H7 (cell line): ENCODE measurements at regions not wholly inside any gene's neighbourhood (a gene's known extent, or its start where the extent isn't known, plus 50 kb on each side); places are given as distances from the start of the nearest gene placed in this dataset.
A peak's percentile ranks its signal among the peaks of the same experiment; 100 is the strongest.

Experiments
- DNase-seq: peaks from one replicate; pipeline ENCODE4 v3.0.0; 2012
- H3K27me3 ChIP-seq: 2 replicates; pipeline ENCODE4 v1.6.0; 2011; ENCODE audit warnings: mild to moderate bottlenecking, low read length; ENCODE audit not compliant: control insufficient read depth, insufficient read depth
- H3K36me3 ChIP-seq: replicated peaks from 2 replicates; pipeline ENCODE4 v1.5.1; 2011; ENCODE audit warnings: low read length; ENCODE audit not compliant: control insufficient read depth, insufficient read depth
- H3K4me3 ChIP-seq: 2 replicates; pipeline ENCODE4 v1.5.1; 2011; ENCODE audit warnings: low read depth, mild to moderate bottlenecking, control low read depth, low read length, moderate library complexity; ENCODE audit not compliant: insufficient read depth

GRCh38 chr18:25594351-25594750 lies 242.4 kb upstream of the ZNF521 start:
- no peak for DNase-seq
- no peaks in the 10 kb centered on the region for H3K27me3 ChIP-seq
- H3K4me3 ChIP-seq, result no peak overlapping the region
- H3K36me3 ChIP-seq, result no peaks in the 10 kb centered on the region

GRCh38 chr18:25592804-25593360 lies 240.9 kb upstream of the ZNF521 start:
- Histone ChIP-seq H3K4me3 (no peak overlapping the region), H3K27me3 (no peaks in the 10 kb centered on the region), H3K36me3 (no peaks in the 10 kb centered on the region)
- DNase-seq, result no peak

GRCh38 chr18:25590456-25590855 lies 238.5 kb upstream of the ZNF521 start:
- Histone ChIP-seq H3K4me3 (no peak overlapping the region), H3K27me3 (no peaks in the 10 kb centered on the region), H3K36me3 (no peaks in the 10 kb centered on the region)
- DNase-seq, result no peak

GRCh38 chr18:25587545-25587944 lies 235.6 kb upstream of the ZNF521 start:
- Histone ChIP-seq H3K27me3 (no peaks in the 10 kb centered on the region), H3K36me3 (no peaks in the 10 kb centered on the region), H3K4me3 (no peak overlapping the region)
- DNase-seq, result no peak

GRCh38 chr18:25568986-25569385 lies 217.0 kb upstream of the ZNF521 start:
- H3K4me3 ChIP-seq, result no peak overlapping the region
- no peaks in the 10 kb centered on the region for H3K27me3 ChIP-seq
- no peaks in the 10 kb centered on the region for H3K36me3 ChIP-seq
- no peak for DNase-seq

- H3K27me3 ChIP-seq, result no peaks in the 10 kb centered on the region
- no peak for DNase-seq
- H3K4me3 ChIP-seq, result no peak overlapping the region
- H3K36me3 ChIP-seq, result no peaks in the 10 kb centered on the region
Measured at GRCh38 chr18:25563816-25564683, 212.1 kb upstream of the ZNF521 start.

GRCh38 chr18:25563346-25563745 lies 211.4 kb upstream of the ZNF521 start:
- no peak for DNase-seq
- H3K4me3 ChIP-seq, result no peak overlapping the region
- H3K36me3 ChIP-seq, result no peaks in the 10 kb centered on the region

GRCh38 chr18:25561918-25562317 lies 210.0 kb upstream of the ZNF521 start:
- no peaks in the 10 kb centered on the region for H3K36me3 ChIP-seq
- no peak overlapping the region for H3K4me3 ChIP-seq
- DNase-seq, result peak; percentile 32
- H3K27me3 ChIP-seq, result no peaks in the 10 kb centered on the region

More at GRCh38 chr18:25563346-25563745, 211.4 kb upstream of the ZNF521 start:
- H3K27me3 ChIP-seq, result no peaks in the 10 kb centered on the region

- Histone ChIP-seq H3K36me3 (no peaks in the 10 kb centered on the region), H3K27me3 (no peaks in the 10 kb centered on the region), H3K4me3 (no peak overlapping the region)
- DNase-seq, result no peak
Measured at GRCh38 chr18:25560369-25560768, 208.4 kb upstream of the ZNF521 start.

GRCh38 chr18:25557011-25557410 lies 205.0 kb upstream of the ZNF521 start:
- H3K36me3 ChIP-seq, result no peaks in the 10 kb centered on the region
- DNase-seq, result no peak
- H3K27me3 ChIP-seq, result no peaks in the 10 kb centered on the region
- H3K4me3 ChIP-seq, result no peak overlapping the region

- no peak for DNase-seq
- Histone ChIP-seq H3K27me3 (no peaks in the 10 kb centered on the region), H3K36me3 (no peaks in the 10 kb centered on the region), H3K4me3 (no peak overlapping the region)
Measured at GRCh38 chr18:25553631-25554263, 201.8 kb upstream of the ZNF521 start.

- Histone ChIP-seq H3K36me3 (no peaks in the 10 kb centered on the region), H3K4me3 (no peak overlapping the region), H3K27me3 (no peaks in the 10 kb centered on the region)
- no peak for DNase-seq
Measured at GRCh38 chr18:25544546-25545287, 192.8 kb upstream of the ZNF521 start.

GRCh38 chr18:25538175-25538922 lies 186.4 kb upstream of the ZNF521 start:
- Histone ChIP-seq H3K27me3 (no peaks in the 10 kb centered on the region), H3K4me3 (no peak overlapping the region), H3K36me3 (no peaks in the 10 kb centered on the region)
- no peak for DNase-seq

GRCh38 chr18:25535495-25535894 lies 183.5 kb upstream of the ZNF521 start:
- Histone ChIP-seq H3K4me3 (no peak overlapping the region), H3K27me3 (no peaks in the 10 kb centered on the region), H3K36me3 (no peaks in the 10 kb centered on the region)
- no peak for DNase-seq
